ENCODE measurements at regions not wholly inside any gene's neighbourhood (a gene's known extent, or its start where the extent isn't known, plus 50 kb on each side); places are given as distances from the start of the nearest gene placed in this dataset.

- ChIA-PET CTCF (no interaction called here), POLR2A (no interaction called here)
- no peak for DNase-seq (ENCODE audit: extremely low spot score)
- TF ChIP-seq LEF1 (IDR thresholded peaks at IDR 0.05; ENCODE audit: borderline replicate concordance) (no peak), HDGF (IDR thresholded peaks at IDR 0.05; ENCODE audit: borderline replicate concordance) (no peak), TARDBP (IDR thresholded peaks at IDR 0.05) (no peak), CTBP1 (IDR thresholded peaks at IDR 0.05; ENCODE audit: borderline replicate concordance) (no peak), BHLHE40 (IDR thresholded peaks at IDR 0.05; ENCODE audit: borderline replicate concordance) (no peak), ELF4 (IDR thresholded peaks at IDR 0.05) (no peak), L3MBTL2 (conservative IDR thresholded peaks at IDR 0.05) (no peak), SUZ12 (IDR thresholded peaks at IDR 0.05) (no peak), NFRKB (IDR thresholded peaks at IDR 0.05) (no peak), ZNF384 (IDR thresholded peaks at IDR 0.05) (no peak), FOXK2 (IDR thresholded peaks at IDR 0.05) (no peak), PKNOX1 (IDR thresholded peaks at IDR 0.05) (no peak), FOXM1 (IDR thresholded peaks at IDR 0.05; ENCODE audit: borderline replicate concordance) (no peak), FOXA1 (IDR thresholded peaks at IDR 0.05) (no peak), SP1 (IDR thresholded peaks at IDR 0.05) (no peak), ARNT (IDR thresholded peaks at IDR 0.05) (no peak)
These were observed 287.0 kb downstream of the ZIC4 start for GRCh38 chr3:147119346-147119745.

GRCh38 chr3:147118611-147119010, 287.7 kb downstream of the ZIC4 start:
- TF ChIP-seq FOXK2 (IDR thresholded peaks at IDR 0.05) (no peak), FOXM1 (IDR thresholded peaks at IDR 0.05; ENCODE audit: borderline replicate concordance) (no peak), ARNT (IDR thresholded peaks at IDR 0.05) (no peak)
- CTCF ChIA-PET = no interaction called here
- DNase-seq (ENCODE audit: extremely low spot score) = no peak
- POLR2A ChIA-PET = no interaction called here

GRCh38 chr3:147117631-147118030, 288.7 kb downstream of the ZIC4 start:
- DNase-seq (ENCODE audit: extremely low spot score) = no peak
- ChIA-PET POLR2A (no interaction called here), CTCF (no interaction called here)
- TF ChIP-seq PKNOX1 (IDR thresholded peaks at IDR 0.05) = no peak
- no peak for TF ChIP-seq SP1 (IDR thresholded peaks at IDR 0.05)
- TF ChIP-seq L3MBTL2 (conservative IDR thresholded peaks at IDR 0.05) = no peak
- TF ChIP-seq BHLHE40 (IDR thresholded peaks at IDR 0.05; ENCODE audit: borderline replicate concordance) = no peak
- no peak for TF ChIP-seq ELF4 (IDR thresholded peaks at IDR 0.05)
- TF ChIP-seq FOXM1 (IDR thresholded peaks at IDR 0.05; ENCODE audit: borderline replicate concordance) = no peak
- no peak for TF ChIP-seq NFRKB (IDR thresholded peaks at IDR 0.05)
- no peak for TF ChIP-seq CTBP1 (IDR thresholded peaks at IDR 0.05; ENCODE audit: borderline replicate concordance)
- no peak for TF ChIP-seq TARDBP (IDR thresholded peaks at IDR 0.05)
- no peak for TF ChIP-seq HDGF (IDR thresholded peaks at IDR 0.05; ENCODE audit: borderline replicate concordance)
- no peak for TF ChIP-seq FOXA1 (IDR thresholded peaks at IDR 0.05)
- no peak for TF ChIP-seq ARNT (IDR thresholded peaks at IDR 0.05)
- no peak for TF ChIP-seq SUZ12 (IDR thresholded peaks at IDR 0.05)
- no peak for TF ChIP-seq LEF1 (IDR thresholded peaks at IDR 0.05; ENCODE audit: borderline replicate concordance)

GRCh38 chr3:147113293-147114044, 292.9 kb downstream of the ZIC4 start:
- CTCF ChIA-PET = no interaction called here
- TF ChIP-seq FOXA1 (IDR thresholded peaks at IDR 0.05) (no peak), BHLHE40 (IDR thresholded peaks at IDR 0.05; ENCODE audit: borderline replicate concordance) (no peak)
- DNase-seq (ENCODE audit: extremely low spot score) = no peak
- POLR2A ChIA-PET = no interaction called here

GRCh38 chr3:147099076-147099475, 307.3 kb downstream of the ZIC4 start:
- DNase-seq (ENCODE audit: extremely low spot score) = no peak
- TF ChIP-seq NFRKB (IDR thresholded peaks at IDR 0.05) (no peak), LEF1 (IDR thresholded peaks at IDR 0.05; ENCODE audit: borderline replicate concordance) (no peak), SUZ12 (IDR thresholded peaks at IDR 0.05) (no peak), SP1 (IDR thresholded peaks at IDR 0.05) (no peak), FOXM1 (IDR thresholded peaks at IDR 0.05; ENCODE audit: borderline replicate concordance) (no peak), PKNOX1 (IDR thresholded peaks at IDR 0.05) (no peak), ZNF384 (IDR thresholded peaks at IDR 0.05) (no peak), HDGF (IDR thresholded peaks at IDR 0.05; ENCODE audit: borderline replicate concordance) (no peak), TARDBP (IDR thresholded peaks at IDR 0.05) (no peak), CTBP1 (IDR thresholded peaks at IDR 0.05; ENCODE audit: borderline replicate concordance) (no peak), ARNT (IDR thresholded peaks at IDR 0.05) (no peak), BHLHE40 (IDR thresholded peaks at IDR 0.05; ENCODE audit: borderline replicate concordance) (no peak), FOXK2 (IDR thresholded peaks at IDR 0.05) (no peak), FOXA1 (IDR thresholded peaks at IDR 0.05) (no peak), ELF4 (IDR thresholded peaks at IDR 0.05) (no peak), L3MBTL2 (conservative IDR thresholded peaks at IDR 0.05) (no peak)
- CTCF ChIA-PET = no interaction called here
- POLR2A ChIA-PET = no interaction called here

GRCh38 chr3:147090461-147090860, 315.9 kb downstream of the ZIC4 start:
- no peak for DNase-seq (ENCODE audit: extremely low spot score)
- ChIA-PET POLR2A (no interaction called here), CTCF (no interaction called here)
- TF ChIP-seq L3MBTL2 (conservative IDR thresholded peaks at IDR 0.05) = no peak
- TF ChIP-seq TARDBP (IDR thresholded peaks at IDR 0.05) = no peak
- TF ChIP-seq ARNT (IDR thresholded peaks at IDR 0.05) = no peak
- no peak for TF ChIP-seq ELF4 (IDR thresholded peaks at IDR 0.05)
- no peak for TF ChIP-seq NFRKB (IDR thresholded peaks at IDR 0.05)
- TF ChIP-seq FOXM1 (IDR thresholded peaks at IDR 0.05; ENCODE audit: borderline replicate concordance) = no peak
- no peak for TF ChIP-seq ZNF384 (IDR thresholded peaks at IDR 0.05)
- TF ChIP-seq FOXK2 (IDR thresholded peaks at IDR 0.05) = no peak
- TF ChIP-seq CTBP1 (IDR thresholded peaks at IDR 0.05; ENCODE audit: borderline replicate concordance) = no peak
- no peak for TF ChIP-seq SP1 (IDR thresholded peaks at IDR 0.05)
- TF ChIP-seq HDGF (IDR thresholded peaks at IDR 0.05; ENCODE audit: borderline replicate concordance) = no peak
- no peak for TF ChIP-seq BHLHE40 (IDR thresholded peaks at IDR 0.05; ENCODE audit: borderline replicate concordance)
- TF ChIP-seq SUZ12 (IDR thresholded peaks at IDR 0.05) = no peak
- TF ChIP-seq PKNOX1 (IDR thresholded peaks at IDR 0.05) = no peak
- no peak for TF ChIP-seq LEF1 (IDR thresholded peaks at IDR 0.05; ENCODE audit: borderline replicate concordance)
- TF ChIP-seq FOXA1 (IDR thresholded peaks at IDR 0.05) = no peak

All from HEK293T (cell line).